ENCODE measurements at regions not wholly inside any gene's neighbourhood (a gene's known extent, or its start where the extent isn't known, plus 50 kb on each side); places are given as distances from the start of the nearest gene placed in this dataset.

- Mint-ChIP-seq H3K9me3 (no peaks in the 10 kb centered on the region), H3K4me3 (no peak overlapping the region), H3K36me3 (no peaks in the 10 kb centered on the region), H3K4me1 (peaks cover 14% of the 10 kb centered on the region), H3K27ac (no peak overlapping the region), H3K27me3 (ENCODE audit: insufficient read depth, low read depth) (peaks cover 2% of the 10 kb centered on the region)
- Histone ChIP-seq H3K9me3 (ENCODE audit: low read depth) (no peaks in the 10 kb centered on the region), H3K27ac (no peak overlapping the region), H3K27me3 (no peaks in the 10 kb centered on the region), H3K36me3 (no peaks in the 10 kb centered on the region), H4K20me1 (ENCODE audit: low read depth) (no peaks in the 10 kb centered on the region), H3K4me3 (no peak overlapping the region), H3F3A (ENCODE audit: low read depth) (no peaks in the 10 kb centered on the region), H3K4me2 (no peak overlapping the region), H3K4me1 (peaks cover 6% of the 10 kb centered on the region), H3K9ac (no peak overlapping the region), H3K79me2 (ENCODE audit: low read depth) (no peaks in the 10 kb centered on the region), H2AFZ (replicated peaks) (peak overlapping the region; percentile 7)
- TF ChIP-seq CTCF (IDR thresholded peaks at IDR 0.05), result no peak
- DNase-seq (ENCODE audit: low spot score), result no peak
Observed at GRCh38 chr6:134436281-134436815, 118.4 kb upstream of the SGK1 start.

- no peaks in the 10 kb centered on the region for H3K27me3 ChIP-seq
- no peak for DNase-seq (ENCODE audit: low spot score)
- H3K79me2 ChIP-seq (ENCODE audit: low read depth), result no peaks in the 10 kb centered on the region
- H3K4me3 ChIP-seq, result no peak overlapping the region
- no peak overlapping the region for H3K9ac ChIP-seq
- no peaks in the 10 kb centered on the region for H3F3A ChIP-seq (ENCODE audit: low read depth)
- H3K27ac ChIP-seq, result no peak overlapping the region
- peaks cover 6% of the 10 kb centered on the region for H3K4me1 ChIP-seq
- H3K4me1 Mint-ChIP-seq, result peaks cover 14% of the 10 kb centered on the region
- H3K27me3 Mint-ChIP-seq (ENCODE audit: insufficient read depth, low read depth), result peaks cover 2% of the 10 kb centered on the region
- peak overlapping the region; percentile 7 for H2AFZ ChIP-seq (replicated peaks)
- H3K9me3 ChIP-seq (ENCODE audit: low read depth), result no peaks in the 10 kb centered on the region
- H3K4me2 ChIP-seq, result no peak overlapping the region
- no peaks in the 10 kb centered on the region for H4K20me1 ChIP-seq (ENCODE audit: low read depth)
- no peaks in the 10 kb centered on the region for H3K9me3 Mint-ChIP-seq
- no peaks in the 10 kb centered on the region for H3K36me3 Mint-ChIP-seq
- no peak overlapping the region for H3K27ac Mint-ChIP-seq
- no peaks in the 10 kb centered on the region for H3K36me3 ChIP-seq
- H3K4me3 Mint-ChIP-seq, result no peak overlapping the region
- no peak for TF ChIP-seq CTCF (IDR thresholded peaks at IDR 0.05)
- no peak for TF ChIP-seq EZH2phosphoT487 (IDR thresholded peaks at IDR 0.05)
- TF ChIP-seq EZH2 (IDR thresholded peaks at IDR 0.05), result no peak
Observed at GRCh38 chr6:134435814-134436280, 117.9 kb upstream of the SGK1 start.

GRCh38 chr6:134434019-134434942 is 116.4 kb upstream of the SGK1 start:
- no peak overlapping the region for H3K4me3 ChIP-seq
- no peaks in the 10 kb centered on the region for H3F3A ChIP-seq (ENCODE audit: low read depth)
- H2AFZ ChIP-seq (replicated peaks), result no peak overlapping the region
- TF ChIP-seq CTCF (IDR thresholded peaks at IDR 0.05) (no peak), EZH2 (IDR thresholded peaks at IDR 0.05) (no peak), EZH2phosphoT487 (IDR thresholded peaks at IDR 0.05) (no peak)
- no peaks in the 10 kb centered on the region for H3K36me3 ChIP-seq
- H3K27me3 ChIP-seq, result no peaks in the 10 kb centered on the region
- H3K27ac ChIP-seq, result no peak overlapping the region
- H4K20me1 ChIP-seq (ENCODE audit: low read depth), result no peaks in the 10 kb centered on the region
- Mint-ChIP-seq H3K36me3 (no peaks in the 10 kb centered on the region), H3K4me3 (no peak overlapping the region), H3K27me3 (ENCODE audit: insufficient read depth, low read depth) (peaks cover 2% of the 10 kb centered on the region), H3K27ac (no peak overlapping the region), H3K4me1 (peaks cover 14% of the 10 kb centered on the region), H3K9me3 (no peaks in the 10 kb centered on the region)
- H3K4me1 ChIP-seq, result peaks cover 6% of the 10 kb centered on the region
- H3K9me3 ChIP-seq (ENCODE audit: low read depth), result no peaks in the 10 kb centered on the region
- no peak overlapping the region for H3K4me2 ChIP-seq
- no peak for DNase-seq (ENCODE audit: low spot score)
- H3K9ac ChIP-seq, result no peak overlapping the region
- no peaks in the 10 kb centered on the region for H3K79me2 ChIP-seq (ENCODE audit: low read depth)

All from neural progenitor cell (in vitro differentiated cells).